ENCODE measurements at regions not wholly inside any gene's neighbourhood (a gene's known extent, or its start where the extent isn't known, plus 50 kb on each side); places are given as distances from the start of the nearest gene placed in this dataset.

- TF ChIP-seq CHD1 (IDR thresholded peaks at IDR 0.05; ENCODE audit: low read depth, low read length): no peak
- TF ChIP-seq, protein P1, sequence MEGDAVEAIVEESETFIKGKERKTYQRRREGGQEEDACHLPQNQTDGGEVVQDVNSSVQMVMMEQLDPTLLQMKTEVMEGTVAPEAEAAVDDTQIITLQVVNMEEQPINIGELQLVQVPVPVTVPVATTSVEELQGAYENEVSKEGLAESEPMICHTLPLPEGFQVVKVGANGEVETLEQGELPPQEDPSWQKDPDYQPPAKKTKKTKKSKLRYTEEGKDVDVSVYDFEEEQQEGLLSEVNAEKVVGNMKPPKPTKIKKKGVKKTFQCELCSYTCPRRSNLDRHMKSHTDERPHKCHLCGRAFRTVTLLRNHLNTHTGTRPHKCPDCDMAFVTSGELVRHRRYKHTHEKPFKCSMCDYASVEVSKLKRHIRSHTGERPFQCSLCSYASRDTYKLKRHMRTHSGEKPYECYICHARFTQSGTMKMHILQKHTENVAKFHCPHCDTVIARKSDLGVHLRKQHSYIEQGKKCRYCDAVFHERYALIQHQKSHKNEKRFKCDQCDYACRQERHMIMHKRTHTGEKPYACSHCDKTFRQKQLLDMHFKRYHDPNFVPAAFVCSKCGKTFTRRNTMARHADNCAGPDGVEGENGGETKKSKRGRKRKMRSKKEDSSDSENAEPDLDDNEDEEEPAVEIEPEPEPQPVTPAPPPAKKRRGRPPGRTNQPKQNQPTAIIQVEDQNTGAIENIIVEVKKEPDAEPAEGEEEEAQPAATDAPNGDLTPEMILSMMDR (conservative IDR thresholded peaks at IDR 0.05; ENCODE audit: low read depth, low read length): peak; percentile 69
- TF ChIP-seq, protein P2, sequence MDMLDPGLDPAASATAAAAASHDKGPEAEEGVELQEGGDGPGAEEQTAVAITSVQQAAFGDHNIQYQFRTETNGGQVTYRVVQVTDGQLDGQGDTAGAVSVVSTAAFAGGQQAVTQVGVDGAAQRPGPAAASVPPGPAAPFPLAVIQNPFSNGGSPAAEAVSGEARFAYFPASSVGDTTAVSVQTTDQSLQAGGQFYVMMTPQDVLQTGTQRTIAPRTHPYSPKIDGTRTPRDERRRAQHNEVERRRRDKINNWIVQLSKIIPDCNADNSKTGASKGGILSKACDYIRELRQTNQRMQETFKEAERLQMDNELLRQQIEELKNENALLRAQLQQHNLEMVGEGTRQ (IDR thresholded peaks at IDR 0.05; ENCODE audit: low read depth, low read length): no peak
- no peak for TF ChIP-seq POLR2A (IDR thresholded peaks at IDR 0.05; ENCODE audit: low read depth, low read length)
- TF ChIP-seq RCOR1 (IDR thresholded peaks at IDR 0.05; ENCODE audit: insufficient replicate concordance, low read length): no peak
- no peak for TF ChIP-seq CEBPB (IDR thresholded peaks at IDR 0.05; ENCODE audit: low read depth, low read length)
- no peak for TF ChIP-seq ELK1 (IDR thresholded peaks at IDR 0.05; ENCODE audit: borderline replicate concordance, low read depth, low read length)
- TF ChIP-seq MXI1 (IDR thresholded peaks at IDR 0.05; ENCODE audit: borderline replicate concordance, low read depth, low read length): no peak
Observed at GRCh38 chr13:60335531-60335930, 61.5 kb upstream of the TDRD3 start.

Measured in IMR-90 (cell line).